ENCODE measurements at regions not wholly inside any gene's neighbourhood (a gene's known extent, or its start where the extent isn't known, plus 50 kb on each side); places are given as distances from the start of the nearest gene placed in this dataset.

GRCh38 chr1:105830571-105831146 lies 1225.8 kb upstream of the PRMT6 start:
- no peak for DNase-seq
- ATAC-seq = no peak

- DNase-seq = no peak
- ATAC-seq = no peak
Observed at GRCh38 chr1:105838071-105838470, 1218.4 kb upstream of the PRMT6 start.

GRCh38 chr1:105865546-105865945 lies 1190.9 kb upstream of the PRMT6 start:
- ATAC-seq = no peak
- no peak for DNase-seq

GRCh38 chr1:105872817-105873216 lies 1183.7 kb upstream of the PRMT6 start:
- no peak for DNase-seq
- no peak for ATAC-seq

GRCh38 chr1:105874621-105875020 lies 1181.9 kb upstream of the PRMT6 start:
- ATAC-seq (no peak), DNase-seq (no peak)

- no peak for DNase-seq
Observed at GRCh38 chr1:105886309-105886708, 1170.2 kb upstream of the PRMT6 start.

GRCh38 chr1:105891308-105891707 lies 1165.2 kb upstream of the PRMT6 start:
- ATAC-seq (no peak), DNase-seq (no peak)

More at GRCh38 chr1:105886309-105886708, 1170.2 kb upstream of the PRMT6 start:
- no peak for ATAC-seq

- ATAC-seq = no peak
- no peak for DNase-seq
Observed at GRCh38 chr1:105894006-105894405, 1162.5 kb upstream of the PRMT6 start.

GRCh38 chr1:105909811-105910210 lies 1146.7 kb upstream of the PRMT6 start:
- DNase-seq = no peak
- no peak for ATAC-seq

GRCh38 chr1:105914403-105914802 lies 1142.1 kb upstream of the PRMT6 start:
- ATAC-seq (no peak), DNase-seq (no peak)

GRCh38 chr1:105934806-105935205 lies 1121.7 kb upstream of the PRMT6 start:
- no peak for ATAC-seq
- DNase-seq = no peak

- ATAC-seq (no peak), DNase-seq (no peak)
Observed at GRCh38 chr1:105964879-105965278, 1091.6 kb upstream of the PRMT6 start.

GRCh38 chr1:105997516-105997915 lies 1059.0 kb upstream of the PRMT6 start:
- DNase-seq = no peak

GRCh38 chr1:106022312-106022902 lies 1034.1 kb upstream of the PRMT6 start:
- DNase-seq (no peak), ATAC-seq (no peak)

More at GRCh38 chr1:105997516-105997915, 1059.0 kb upstream of the PRMT6 start:
- no peak for ATAC-seq

GRCh38 chr1:106027871-106028270 lies 1028.6 kb upstream of the PRMT6 start:
- DNase-seq = no peak
- ATAC-seq = no peak

- ATAC-seq (no peak), DNase-seq (no peak)
Observed at GRCh38 chr1:106037526-106037925, 1018.9 kb upstream of the PRMT6 start.

GRCh38 chr1:106038260-106038659 lies 1018.2 kb upstream of the PRMT6 start:
- ATAC-seq = no peak
- no peak for DNase-seq

GRCh38 chr1:106043971-106044370 lies 1012.5 kb upstream of the PRMT6 start:
- DNase-seq (no peak), ATAC-seq (no peak)

GRCh38 chr1:106047210-106047609 lies 1009.3 kb upstream of the PRMT6 start:
- no peak for ATAC-seq
- no peak for DNase-seq

- no peak for DNase-seq
- no peak for ATAC-seq
Observed at GRCh38 chr1:106049595-106049994, 1006.9 kb upstream of the PRMT6 start.

- ATAC-seq (no peak), DNase-seq (no peak)
Observed at GRCh38 chr1:106055855-106056254, 1000.6 kb upstream of the PRMT6 start.

- ATAC-seq = no peak
Observed at GRCh38 chr1:106061586-106062495, 994.6 kb upstream of the PRMT6 start.

GRCh38 chr1:106063510-106063909 lies 993.0 kb upstream of the PRMT6 start:
- DNase-seq (no peak), ATAC-seq (no peak)

More at GRCh38 chr1:106061586-106062495, 994.6 kb upstream of the PRMT6 start:
- no peak for DNase-seq

All from stimulated activated naive CD8-positive, alpha-beta T cell treated with anti-CD3 and anti-CD28 coated beads, Interleukin-15, Interleukin-2, amounts not matched to agents 100 U/mL and 50 U/mL, for 24 hours (primary cell).